H1 (cell line): ENCODE measurements at regions not wholly inside any gene's neighbourhood (a gene's known extent, or its start where the extent isn't known, plus 50 kb on each side); places are given as distances from the start of the nearest gene placed in this dataset.

Experiments used
- CTCF ChIA-PET: fragments of 300-600 bp; sonication (Branson Sonifier 250); formaldehyde crosslinking; loops from one replicate; lab custom pipeline; 2021; ENCODE audit not compliant: partially characterized antibody; lab: Charles Lee
- POLR2A ChIA-PET: fragments of 300-600 bp; sonication (Branson Sonifier 250); formaldehyde crosslinking; loops from one replicate; lab custom pipeline; 2021; ENCODE audit warnings: inconsistent platforms; ENCODE audit not compliant: partially characterized antibody; lab: Charles Lee
- DNase-seq, 2 experiments: peaks; one replicate each; pipeline versions ENCODE4 v3.0.0 to v3.0.0-alpha.2; 2010 to 2022; ENCODE audit warnings: low spot score in 2 of 2, low read depth in 1 of 2, mixed read lengths in 1 of 2
- FAIRE-seq: peaks from 2 replicates; lab custom pipeline; 2011; peaks lifted over from hg19 to GRCh38; lab: Jason Lieb, UNC
- H2AFZ ChIP-seq: 2 replicates; pipeline ENCODE4 v1.8.1; 2012; ENCODE audit warnings: low read length, inconsistent platforms
- H2AK5ac ChIP-seq: 2 replicates; pipeline ENCODE4 v1.6.1; 2013; ENCODE audit warnings: low read depth, low read length
- H2BK120ac ChIP-seq: replicated peaks from 2 replicates; pipeline ENCODE3; 2013; ENCODE audit warnings: low read depth, low read length, inconsistent platforms
- H2BK12ac ChIP-seq: 2 replicates; pipeline ENCODE4 v1.6.1; 2013; ENCODE audit warnings: low read depth, low read length
- H2BK15ac ChIP-seq: 2 replicates; pipeline ENCODE4 v1.6.1; 2013; ENCODE audit warnings: low read length
- H2BK20ac ChIP-seq: 2 replicates; pipeline ENCODE4 v1.6.1; 2013; ENCODE audit warnings: low read length
- H2BK5ac ChIP-seq: 2 replicates; pipeline ENCODE4 v1.6.1; 2013; ENCODE audit warnings: low read depth, low read length
- H3K14ac ChIP-seq: 2 replicates; pipeline ENCODE4 v1.6.1; 2013; ENCODE audit warnings: inconsistent platforms; ENCODE audit not compliant: insufficient read length
- H3K18ac ChIP-seq: 2 replicates; pipeline ENCODE4 v1.6.1; 2013; ENCODE audit warnings: low read length; ENCODE audit errors: extremely low read depth
- H3K23ac ChIP-seq: 2 replicates; pipeline ENCODE4 v1.6.1; 2013; ENCODE audit warnings: inconsistent platforms; ENCODE audit not compliant: insufficient read length
- H3K23me2 ChIP-seq: 2 replicates; pipeline ENCODE4 v1.6.1; 2013; ENCODE audit warnings: low read depth, low read length
- H3K27ac ChIP-seq: 2 replicates; pipeline ENCODE4 v1.6.1; 2011; ENCODE audit warnings: low read depth, low read length, inconsistent platforms
- H3K27me3 ChIP-seq, 4 experiments: replicated peaks in 1 of 4; 1 replicate in 1 of 4; 2 replicates in 3 of 4; pipeline versions ENCODE4 v1.6.1 to v1.8.1; 2011 to 2013; ENCODE audit warnings: low read length in 3 of 4, mild to moderate bottlenecking in 3 of 4, inconsistent platforms in 2 of 4, mixed read lengths in 2 of 4, moderate library complexity in 1 of 4; ENCODE audit not compliant: control insufficient read depth in 3 of 4, insufficient read depth in 3 of 4; ENCODE audit errors: extremely low read depth in 1 of 4
- H3K36me3 ChIP-seq, 4 experiments: 2 replicates each; pipeline versions ENCODE4 v1.6.1 to v1.8.1; 2011 to 2013; ENCODE audit warnings: mild to moderate bottlenecking in 4 of 4, low read length in 3 of 4, moderate library complexity in 2 of 4, control low read depth in 1 of 4, inconsistent platforms in 1 of 4; ENCODE audit not compliant: insufficient read depth in 4 of 4, control insufficient read depth in 2 of 4
- H3K4ac ChIP-seq: replicated peaks from 2 replicates; pipeline ENCODE3; 2013; ENCODE audit warnings: low read length, low read depth, mixed read lengths, inconsistent platforms; ENCODE audit not compliant: insufficient read length
- H3K4me1 ChIP-seq, 4 experiments: replicated peaks in 1 of 4; 1 replicate in 1 of 4; 2 replicates in 3 of 4; pipeline versions ENCODE4 v1.6.1 to v1.8.1; 2011 to 2013; ENCODE audit warnings: low read length in 3 of 4, inconsistent platforms in 2 of 4, mixed read lengths in 1 of 4; ENCODE audit not compliant: insufficient read depth in 4 of 4, control insufficient read depth in 3 of 4
- H3K4me2 ChIP-seq, 2 experiments: 2 replicates each; pipeline versions ENCODE4 v1.6.1 to v1.8.1; 2011 to 2013; ENCODE audit warnings: low read depth in 2 of 2, low read length in 2 of 2, control low read depth in 1 of 2, inconsistent platforms in 1 of 2, mild to moderate bottlenecking in 1 of 2; ENCODE audit not compliant: insufficient read depth in 1 of 2
- H3K4me3 ChIP-seq, 4 experiments: fragments of 200-600, 300-600 bp in 1 of 4; sonication (generic), shearing (Covaris generic), sonication (Bioruptor Twin) in 1 of 4; 2 replicates each; pipeline versions ENCODE4 v1.5.1 to v1.8.1; 2011 to 2016; ENCODE audit warnings: low read length in 4 of 4, low read depth in 3 of 4, control low read depth in 2 of 4, inconsistent platforms in 2 of 4, mild to moderate bottlenecking in 2 of 4, mixed read lengths in 1 of 4, moderate library complexity in 1 of 4; ENCODE audit not compliant: insufficient read depth in 2 of 4; ENCODE audit errors: extremely low read depth in 1 of 4
- H3K56ac ChIP-seq: replicated peaks from 2 replicates; pipeline ENCODE3; 2013; ENCODE audit warnings: low read depth, mild to moderate bottlenecking, mixed read lengths, low read length, inconsistent platforms; ENCODE audit not compliant: insufficient read length
- H3K79me1 ChIP-seq: 2 replicates; pipeline ENCODE4 v1.6.1; 2013; ENCODE audit warnings: low read depth, low read length, control low read depth
- H3K79me2 ChIP-seq, 2 experiments: 2 replicates each; pipeline versions ENCODE4 v1.6.1 to v1.8.1; 2012 to 2013; ENCODE audit warnings: low read length in 2 of 2, mild to moderate bottlenecking in 2 of 2, inconsistent platforms in 1 of 2; ENCODE audit not compliant: insufficient read depth in 2 of 2, control insufficient read depth in 1 of 2
- H3K9ac ChIP-seq, 4 experiments: replicated peaks in 1 of 4; 1 replicate in 1 of 4; 2 replicates in 3 of 4; pipeline versions ENCODE4 v1.6.1 to v1.8.1; 2011 to 2013; ENCODE audit warnings: low read depth in 3 of 4, low read length in 3 of 4, control low read depth in 2 of 4, mild to moderate bottlenecking in 2 of 4, moderate library complexity in 2 of 4, inconsistent platforms in 1 of 4; ENCODE audit errors: extremely low read depth in 1 of 4
- H3K9me3 ChIP-seq, 2 experiments: 2 replicates each; pipeline versions ENCODE4 v1.6.1 to v1.8.1; 2012 to 2013; ENCODE audit warnings: mild to moderate bottlenecking in 2 of 2, moderate library complexity in 2 of 2, control low read depth in 1 of 2, inconsistent platforms in 1 of 2, low read depth in 1 of 2, low read length in 1 of 2, mixed read lengths in 1 of 2; ENCODE audit not compliant: insufficient read depth in 2 of 2
- H4K20me1 ChIP-seq, 2 experiments: replicated peaks in 1 of 2; 2 replicates each; pipeline versions ENCODE3 to v1.8.1; 2011 to 2013; ENCODE audit warnings: inconsistent platforms in 2 of 2, low read length in 2 of 2, mild to moderate bottlenecking in 1 of 2; ENCODE audit not compliant: insufficient read depth in 2 of 2, control insufficient read depth in 1 of 2
- H4K5ac ChIP-seq: 2 replicates; pipeline ENCODE4 v1.6.1; 2013; ENCODE audit warnings: low read length, low read depth, mixed read lengths, inconsistent platforms; ENCODE audit not compliant: insufficient read length
- H4K8ac ChIP-seq: 2 replicates; pipeline ENCODE4 v1.8.0; 2013; ENCODE audit warnings: mild to moderate bottlenecking, moderate library complexity, low read length, inconsistent platforms; ENCODE audit not compliant: insufficient read depth; ENCODE audit errors: extremely low read depth
- H4K91ac ChIP-seq: replicated peaks from 2 replicates; pipeline ENCODE3; 2013; ENCODE audit warnings: low read length, mixed read lengths, inconsistent platforms; ENCODE audit not compliant: insufficient read length
- BACH1 ChIP-seq: IDR thresholded peaks from 2 replicates; pipeline ENCODE4 v1.6.1; 2012; ENCODE audit warnings: low read length, improper control_type of control experiment
- CBX5 ChIP-seq: fragments of 300-800, 300-1000 bp; sonication (generic); IDR thresholded peaks from 2 replicates; pipeline ENCODE4 v1.7.1; 2016; ENCODE audit warnings: antibody characterized with exemption, low read length, low read depth
- FOSL1 ChIP-seq: IDR thresholded peaks from 2 replicates; pipeline ENCODE4 v1.6.1; 2011; ENCODE audit warnings: mild to moderate bottlenecking, low read depth, low read length, moderate library complexity; ENCODE audit not compliant: insufficient read depth
- RBBP5 ChIP-seq: IDR thresholded peaks from 2 replicates; pipeline ENCODE4 v1.7.1; 2012; ENCODE audit warnings: low read depth, mild to moderate bottlenecking, inconsistent platforms, low read length, moderate library complexity, borderline replicate concordance
- RXRA ChIP-seq: IDR thresholded peaks from 2 replicates; pipeline ENCODE4 v1.6.1; 2011; ENCODE audit warnings: low read depth, mild to moderate bottlenecking, low read length, moderate library complexity; ENCODE audit not compliant: insufficient read depth
- YY1 ChIP-seq: IDR thresholded peaks from 2 replicates; pipeline ENCODE4 v1.6.1; 2011; ENCODE audit warnings: low read depth, mild to moderate bottlenecking, low read length
- WGBS, 2 experiments: shearing (Covaris generic) in 1 of 2; methylation state at CpG; one replicate each; pipeline versions ENCODE4 v1.1.6 to v1.1.7; 2013 to 2015; ENCODE audit warnings: low lambda C conversion rate in 2 of 2, mixed read lengths in 2 of 2, inconsistent platforms in 1 of 2, low coverage in 1 of 2, missing lambda C conversion rate in 1 of 2; ENCODE audit not compliant: insufficient replicate concordance in 2 of 2, insufficient coverage in 1 of 2, insufficient read length in 1 of 2; ENCODE audit errors: extremely low coverage in 1 of 2, missing lambda C conversion rate in 1 of 2; 5-methylcytosine and 5-hydroxymethylcytosine counted together

- no peak overlapping the region for H3K18ac ChIP-seq
- no peak for FAIRE-seq
- no peak overlapping the region for H3K4me3 ChIP-seq
- H2BK20ac ChIP-seq: no peak overlapping the region
- no peaks in the 10 kb centered on the region for H3K36me3 ChIP-seq
- H3K4me2 ChIP-seq: no peak overlapping the region
- no peak overlapping the region for H3K23ac ChIP-seq
- H3K79me1 ChIP-seq: no peaks in the 10 kb centered on the region
- no peak overlapping the region for H2BK15ac ChIP-seq
- no peak overlapping the region for H4K8ac ChIP-seq
- ChIA-PET CTCF (no interaction called here), POLR2A (no interaction called here)
- H2AK5ac ChIP-seq: no peak overlapping the region
- no peak overlapping the region for H3K14ac ChIP-seq
- no peak overlapping the region for H2AFZ ChIP-seq
- no peak overlapping the region for H2BK5ac ChIP-seq
- H2BK120ac ChIP-seq: no peak overlapping the region
- no peak for DNase-seq
- no peak overlapping the region for H3K27ac ChIP-seq
- H3K27me3 ChIP-seq: no peaks in the 10 kb centered on the region
- H4K91ac ChIP-seq: no peak overlapping the region
- no peaks in the 10 kb centered on the region for H3K4me1 ChIP-seq
- TF ChIP-seq RXRA (no peak), BACH1 (no peak), CBX5 (no peak), FOSL1 (no peak), YY1 (no peak), RBBP5 (no peak)
- no peak overlapping the region for H2BK12ac ChIP-seq
- no peaks in the 10 kb centered on the region for H3K23me2 ChIP-seq
- H3K9me3 ChIP-seq: peaks cover 0 to 4% of the 10 kb centered on the region in 2 experiments; a peak in 1 of 4 replicates
- H4K5ac ChIP-seq: no peak overlapping the region
- H4K20me1 ChIP-seq: no peaks in the 10 kb centered on the region
- WGBS, 2 experiments: 100% methylated on average over 2 of the region's 2 CpGs; no CpG with 5 or more reads in 1 of the 2 experiments
- no peak overlapping the region for H3K56ac ChIP-seq
- H3K4ac ChIP-seq: no peak overlapping the region
- H3K9ac ChIP-seq: no peak overlapping the region
- H3K79me2 ChIP-seq: no peaks in the 10 kb centered on the region
These were observed 239.7 kb downstream of the DNAJB9 start for GRCh38 chr7:108809356-108809755.
